ENCODE measurements at regions not wholly inside any gene's neighbourhood (a gene's known extent, or its start where the extent isn't known, plus 50 kb on each side); places are given as distances from the start of the nearest gene placed in this dataset.

- Histone ChIP-seq H3K4me3 (ENCODE audit: low read length in 3 of 3) (no peak overlapping the region), H3K27ac (ENCODE audit: low read depth, low read length) (no peak overlapping the region)
These were observed 63.7 kb downstream of the SPCS3 start for GRCh38 chr4:176383273-176384077.

DNA sequence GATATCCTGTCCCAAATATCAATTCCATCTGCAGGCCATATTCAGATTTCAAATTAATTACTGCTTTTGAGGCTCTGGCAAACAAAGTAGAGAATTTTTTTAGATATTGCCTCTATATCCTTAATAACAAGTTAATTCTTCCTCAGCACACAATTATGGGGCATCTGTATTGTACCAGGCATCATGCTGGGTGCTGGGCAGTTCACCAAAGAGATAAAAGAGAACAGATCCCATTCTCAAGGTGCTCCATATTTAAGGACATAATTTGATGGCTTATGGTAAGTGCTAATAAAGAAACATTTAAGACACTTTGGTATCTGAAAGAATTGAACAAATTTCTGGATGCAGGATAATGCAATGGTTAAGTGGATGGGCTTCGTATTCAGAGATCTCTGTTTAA, 65.8 kb downstream of the SPCS3 start:
- Histone ChIP-seq H3K9ac (ENCODE audit: low read depth in 1 of 3, low read length in 3 of 3) (no peak overlapping the region), H3K36me3 (ENCODE audit: control insufficient read depth in 3 of 3, insufficient read depth in 3 of 3, low read length in 3 of 3) (no peaks in the 10 kb centered on the region), H3K27ac (ENCODE audit: low read depth, low read length) (no peak overlapping the region), H3K27me3 (ENCODE audit: control insufficient read depth in 3 of 3, insufficient read depth in 3 of 3, low read length in 3 of 3) (no peaks in the 10 kb centered on the region), H3K4me3 (ENCODE audit: low read length in 3 of 3) (no peak overlapping the region), H3K4me1 (ENCODE audit: control insufficient read depth in 3 of 3, insufficient read depth in 3 of 3, low read length in 3 of 3) (no peaks in the 10 kb centered on the region), H3K9me3 (ENCODE audit: control insufficient read depth in 3 of 3, low read length in 3 of 3) (no peaks in the 10 kb centered on the region)

More at GRCh38 chr4:176383273-176384077, 63.7 kb downstream of the SPCS3 start:
- no peaks in the 10 kb centered on the region for H3K27me3 ChIP-seq (ENCODE audit: control insufficient read depth in 3 of 3, insufficient read depth in 3 of 3, low read length in 3 of 3)
- H3K4me1 ChIP-seq (ENCODE audit: control insufficient read depth in 3 of 3, insufficient read depth in 3 of 3, low read length in 3 of 3) = no peaks in the 10 kb centered on the region
- no peaks in the 10 kb centered on the region for H3K36me3 ChIP-seq (ENCODE audit: control insufficient read depth in 3 of 3, insufficient read depth in 3 of 3, low read length in 3 of 3)
- H3K9me3 ChIP-seq (ENCODE audit: control insufficient read depth in 3 of 3, low read length in 3 of 3) = no peaks in the 10 kb centered on the region
- H3K9ac ChIP-seq (ENCODE audit: low read depth in 1 of 3, low read length in 3 of 3) = no peak overlapping the region

DNA sequence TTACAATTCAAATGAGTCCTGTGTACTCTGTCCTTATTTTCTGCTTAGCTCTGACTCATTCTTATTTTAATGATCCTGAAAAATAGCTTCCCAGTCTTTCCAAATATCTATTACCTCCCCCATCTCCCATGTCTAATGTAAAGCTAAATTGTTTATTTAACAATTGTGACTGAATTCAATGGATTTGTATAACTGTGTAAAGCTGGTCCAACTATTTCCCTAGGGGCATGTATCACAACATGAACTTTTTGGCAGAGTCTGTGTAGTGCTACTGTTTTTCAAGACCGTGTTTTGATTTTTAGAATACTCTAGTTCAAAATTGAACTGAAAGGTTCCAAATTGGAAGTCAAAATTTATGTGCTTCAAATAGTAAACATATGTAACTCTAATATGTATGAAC, 67.8 kb downstream of the SPCS3 start:
- Histone ChIP-seq H3K27me3 (ENCODE audit: control insufficient read depth in 3 of 3, insufficient read depth in 3 of 3, low read length in 3 of 3) (no peaks in the 10 kb centered on the region), H3K4me3 (ENCODE audit: low read length in 3 of 3) (no peak overlapping the region), H3K27ac (ENCODE audit: low read depth, low read length) (no peak overlapping the region), H3K9me3 (ENCODE audit: control insufficient read depth in 3 of 3, low read length in 3 of 3) (no peaks in the 10 kb centered on the region), H3K4me1 (ENCODE audit: control insufficient read depth in 3 of 3, insufficient read depth in 3 of 3, low read length in 3 of 3) (no peaks in the 10 kb centered on the region), H3K9ac (ENCODE audit: low read depth in 1 of 3, low read length in 3 of 3) (no peak overlapping the region), H3K36me3 (ENCODE audit: control insufficient read depth in 3 of 3, insufficient read depth in 3 of 3, low read length in 3 of 3) (no peaks in the 10 kb centered on the region)

DNA sequence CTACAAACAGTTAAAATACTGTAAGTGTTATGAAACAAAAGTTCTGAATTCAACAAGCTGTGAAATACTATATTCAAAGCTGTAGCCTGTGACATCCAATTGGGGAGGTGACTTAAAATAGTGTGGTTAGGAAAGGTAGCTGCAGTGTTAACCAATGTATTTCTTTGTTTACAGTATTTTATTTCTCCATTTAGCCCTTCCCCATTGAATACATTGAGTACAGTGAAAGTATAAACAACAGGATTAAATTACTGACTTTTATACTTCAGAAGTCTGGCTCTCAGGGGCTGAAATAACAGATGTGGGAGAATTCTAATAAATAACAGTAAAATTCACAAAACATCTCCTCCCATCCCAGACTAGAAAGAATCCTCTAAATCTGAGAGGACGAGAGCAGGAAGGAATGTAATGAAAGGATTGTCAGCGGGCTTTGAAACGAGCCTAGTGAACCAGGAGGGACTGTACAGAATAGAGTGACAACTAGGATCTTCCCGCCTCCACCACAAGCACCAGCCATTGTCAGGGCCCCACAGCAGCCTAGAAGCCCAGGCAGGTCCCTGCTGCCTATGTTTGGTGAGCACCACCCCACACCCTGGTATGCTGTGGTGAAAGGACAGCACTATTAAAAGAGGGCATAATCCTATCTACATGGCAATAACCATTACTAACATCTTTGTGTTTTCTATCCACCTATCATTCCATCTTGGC, 73.7 kb downstream of the SPCS3 start:
- H3K9ac ChIP-seq (ENCODE audit: low read depth in 1 of 3, low read length in 3 of 3) = no peak overlapping the region
- no peaks in the 10 kb centered on the region for H3K36me3 ChIP-seq (ENCODE audit: control insufficient read depth in 3 of 3, insufficient read depth in 3 of 3, low read length in 3 of 3)
- H3K4me1 ChIP-seq (ENCODE audit: control insufficient read depth in 3 of 3, insufficient read depth in 3 of 3, low read length in 3 of 3) = no peaks in the 10 kb centered on the region
- no peaks in the 10 kb centered on the region for H3K9me3 ChIP-seq (ENCODE audit: control insufficient read depth in 3 of 3, low read length in 3 of 3)
- no peak overlapping the region for H3K4me3 ChIP-seq (ENCODE audit: low read length in 3 of 3)
- no peak overlapping the region for H3K27ac ChIP-seq (ENCODE audit: low read depth, low read length)
- no peaks in the 10 kb centered on the region for H3K27me3 ChIP-seq (ENCODE audit: control insufficient read depth in 3 of 3, insufficient read depth in 3 of 3, low read length in 3 of 3)

- Histone ChIP-seq H3K36me3 (ENCODE audit: control insufficient read depth in 3 of 3, insufficient read depth in 3 of 3, low read length in 3 of 3) (no peaks in the 10 kb centered on the region), H3K9me3 (ENCODE audit: control insufficient read depth in 3 of 3, low read length in 3 of 3) (no peaks in the 10 kb centered on the region), H3K4me1 (ENCODE audit: control insufficient read depth in 3 of 3, insufficient read depth in 3 of 3, low read length in 3 of 3) (no peaks in the 10 kb centered on the region), H3K4me3 (ENCODE audit: low read length in 3 of 3) (no peak overlapping the region), H3K27ac (ENCODE audit: low read depth, low read length) (no peak overlapping the region), H3K27me3 (ENCODE audit: control insufficient read depth in 3 of 3, insufficient read depth in 3 of 3, low read length in 3 of 3) (no peaks in the 10 kb centered on the region), H3K9ac (ENCODE audit: low read depth in 1 of 3, low read length in 3 of 3) (no peak overlapping the region)
These were observed 81.2 kb downstream of the SPCS3 start for GRCh38 chr4:176400816-176401461.

DNA sequence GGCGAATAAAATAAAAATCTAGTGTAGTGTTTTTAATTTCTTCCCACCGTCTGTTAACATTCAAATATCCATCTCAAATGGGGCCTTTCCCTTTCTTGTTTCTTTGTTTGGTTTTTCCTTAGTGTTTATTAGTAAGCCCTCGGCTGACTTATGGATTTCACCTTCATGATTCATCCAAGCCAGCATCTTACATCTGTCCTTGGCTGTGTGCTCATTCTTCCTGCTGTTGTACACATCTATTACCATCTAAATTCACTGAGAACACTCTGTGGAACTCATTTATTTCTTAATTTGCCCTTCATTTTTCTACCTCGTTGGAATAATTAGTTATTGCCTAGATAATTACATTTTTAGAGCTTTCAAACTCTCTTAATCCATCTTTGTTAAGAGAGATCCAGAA, 84.9 kb downstream of the SPCS3 start:
- no peaks in the 10 kb centered on the region for H3K9me3 ChIP-seq (ENCODE audit: control insufficient read depth in 3 of 3, low read length in 3 of 3)
- H3K4me3 ChIP-seq (ENCODE audit: low read length in 3 of 3) = no peak overlapping the region
- no peaks in the 10 kb centered on the region for H3K27me3 ChIP-seq (ENCODE audit: control insufficient read depth in 3 of 3, insufficient read depth in 3 of 3, low read length in 3 of 3)
- no peak overlapping the region for H3K9ac ChIP-seq (ENCODE audit: low read depth in 1 of 3, low read length in 3 of 3)
- H3K4me1 ChIP-seq (ENCODE audit: control insufficient read depth in 3 of 3, insufficient read depth in 3 of 3, low read length in 3 of 3) = no peaks in the 10 kb centered on the region
- H3K27ac ChIP-seq (ENCODE audit: low read depth, low read length) = no peak overlapping the region
- no peaks in the 10 kb centered on the region for H3K36me3 ChIP-seq (ENCODE audit: control insufficient read depth in 3 of 3, insufficient read depth in 3 of 3, low read length in 3 of 3)

DNA sequence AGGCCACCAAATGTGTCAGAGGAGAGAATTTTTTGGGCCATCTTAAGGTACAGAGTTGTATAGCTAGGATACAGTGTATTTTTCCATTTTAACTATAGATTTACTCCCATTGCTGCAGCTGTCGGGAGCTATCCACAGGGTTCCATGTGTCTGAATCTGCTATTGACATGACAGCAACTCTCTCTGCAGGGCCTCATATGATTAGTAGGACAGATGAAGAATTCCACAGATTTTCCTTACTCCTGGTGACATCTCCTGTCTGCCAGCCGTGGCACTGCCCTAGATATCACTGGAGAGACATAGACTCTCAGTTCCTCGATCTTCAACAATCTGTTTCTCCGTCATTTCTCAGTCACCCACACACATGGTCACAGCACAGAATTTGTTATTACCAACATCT, 86.5 kb downstream of the SPCS3 start:
- no peaks in the 10 kb centered on the region for H3K36me3 ChIP-seq (ENCODE audit: control insufficient read depth in 3 of 3, insufficient read depth in 3 of 3, low read length in 3 of 3)
- H3K27me3 ChIP-seq (ENCODE audit: control insufficient read depth in 3 of 3, insufficient read depth in 3 of 3, low read length in 3 of 3) = no peaks in the 10 kb centered on the region
- H3K4me3 ChIP-seq (ENCODE audit: low read length in 3 of 3) = no peak overlapping the region
- no peaks in the 10 kb centered on the region for H3K4me1 ChIP-seq (ENCODE audit: control insufficient read depth in 3 of 3, insufficient read depth in 3 of 3, low read length in 3 of 3)
- H3K27ac ChIP-seq (ENCODE audit: low read depth, low read length) = no peak overlapping the region
- no peaks in the 10 kb centered on the region for H3K9me3 ChIP-seq (ENCODE audit: control insufficient read depth in 3 of 3, low read length in 3 of 3)
- no peak overlapping the region for H3K9ac ChIP-seq (ENCODE audit: low read depth in 1 of 3, low read length in 3 of 3)

- H3K9ac ChIP-seq (ENCODE audit: low read depth in 1 of 3, low read length in 3 of 3) = no peak overlapping the region
- H3K36me3 ChIP-seq (ENCODE audit: control insufficient read depth in 3 of 3, insufficient read depth in 3 of 3, low read length in 3 of 3) = no peaks in the 10 kb centered on the region
- no peak overlapping the region for H3K4me3 ChIP-seq (ENCODE audit: low read length in 3 of 3)
- no peak overlapping the region for H3K27ac ChIP-seq (ENCODE audit: low read depth, low read length)
- no peaks in the 10 kb centered on the region for H3K4me1 ChIP-seq (ENCODE audit: control insufficient read depth in 3 of 3, insufficient read depth in 3 of 3, low read length in 3 of 3)
- H3K9me3 ChIP-seq (ENCODE audit: control insufficient read depth in 3 of 3, low read length in 3 of 3) = no peaks in the 10 kb centered on the region
- H3K27me3 ChIP-seq (ENCODE audit: control insufficient read depth in 3 of 3, insufficient read depth in 3 of 3, low read length in 3 of 3) = no peaks in the 10 kb centered on the region
These were observed 87.0 kb downstream of the SPCS3 start for GRCh38 chr4:176406736-176407135.

DNA sequence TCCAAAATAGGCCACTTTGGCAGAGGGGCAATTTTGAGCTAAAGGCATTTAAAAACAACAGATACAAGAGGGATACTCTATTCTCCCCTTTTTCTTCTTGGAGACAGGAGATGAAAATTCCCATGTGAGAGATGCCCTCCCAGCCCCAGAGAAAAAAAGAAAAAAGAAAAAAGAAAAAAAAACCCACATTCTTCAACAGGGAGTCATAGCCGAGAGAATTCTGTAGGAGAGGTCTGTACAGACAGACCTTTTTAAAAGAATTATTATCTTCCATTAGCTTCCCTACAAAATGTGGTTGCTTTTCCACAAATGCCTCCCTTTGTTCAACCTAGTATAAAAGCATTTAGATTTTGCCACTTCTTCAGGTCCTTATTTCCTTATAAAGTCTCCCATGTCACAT, 89.9 kb downstream of the SPCS3 start:
- no peak overlapping the region for H3K27ac ChIP-seq (ENCODE audit: low read depth, low read length)
- H3K27me3 ChIP-seq (ENCODE audit: control insufficient read depth in 3 of 3, insufficient read depth in 3 of 3, low read length in 3 of 3) = no peaks in the 10 kb centered on the region
- no peak overlapping the region for H3K4me3 ChIP-seq (ENCODE audit: low read length in 3 of 3)
- H3K4me1 ChIP-seq (ENCODE audit: control insufficient read depth in 3 of 3, insufficient read depth in 3 of 3, low read length in 3 of 3) = no peaks in the 10 kb centered on the region
- H3K36me3 ChIP-seq (ENCODE audit: control insufficient read depth in 3 of 3, insufficient read depth in 3 of 3, low read length in 3 of 3) = no peaks in the 10 kb centered on the region
- no peaks in the 10 kb centered on the region for H3K9me3 ChIP-seq (ENCODE audit: control insufficient read depth in 3 of 3, low read length in 3 of 3)
- no peak overlapping the region for H3K9ac ChIP-seq (ENCODE audit: low read depth in 1 of 3, low read length in 3 of 3)

DNA sequence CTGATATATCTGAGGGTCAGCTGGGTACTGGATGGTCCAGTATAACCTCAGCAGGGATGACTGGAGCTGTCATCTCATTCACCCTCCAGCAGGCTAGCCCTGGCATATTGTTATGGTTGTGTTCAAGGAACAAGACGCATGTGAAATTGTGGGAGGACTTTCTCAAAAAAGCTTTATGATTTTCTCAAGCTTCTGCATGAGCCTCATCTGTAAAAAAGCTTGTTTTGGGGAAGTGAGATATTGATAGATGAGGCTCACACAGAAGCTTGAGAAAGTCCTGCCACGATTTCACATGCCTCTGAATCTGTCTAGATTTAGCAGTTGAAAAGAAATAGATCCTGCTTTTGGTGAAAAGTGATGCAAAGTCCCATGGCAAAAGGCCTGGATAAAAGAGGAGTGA, 93.4 kb downstream of the SPCS3 start:
- no peaks in the 10 kb centered on the region for H3K36me3 ChIP-seq (ENCODE audit: control insufficient read depth in 3 of 3, insufficient read depth in 3 of 3, low read length in 3 of 3)

More for the DNA sequence above, 93.4 kb downstream of the SPCS3 start:
- Histone ChIP-seq H3K27me3 (ENCODE audit: control insufficient read depth in 3 of 3, insufficient read depth in 3 of 3, low read length in 3 of 3) (no peaks in the 10 kb centered on the region), H3K27ac (ENCODE audit: low read depth, low read length) (no peak overlapping the region), H3K9me3 (ENCODE audit: control insufficient read depth in 3 of 3, low read length in 3 of 3) (no peaks in the 10 kb centered on the region), H3K4me1 (ENCODE audit: control insufficient read depth in 3 of 3, insufficient read depth in 3 of 3, low read length in 3 of 3) (no peaks in the 10 kb centered on the region), H3K9ac (ENCODE audit: low read depth in 1 of 3, low read length in 3 of 3) (no peak overlapping the region), H3K4me3 (ENCODE audit: low read length in 3 of 3) (no peak overlapping the region)
